HG02938 (cell line): ENCODE measurements at regions not wholly inside any gene's neighbourhood (a gene's known extent, or its start where the extent isn't known, plus 50 kb on each side); places are given as distances from the start of the nearest gene placed in this dataset.

ENCODE experiments used
- ATAC-seq: cut with Tn5 transposase; IDR thresholded peaks from one replicate; pipeline ENCODE4 v1.9.1; 2021; ENCODE audit warnings: mild to moderate bottlenecking, moderate library complexity; ENCODE audit not compliant: unreplicated experiment

GRCh38 chr4:14853176-14853943, 148.9 kb upstream of the CPEB2 start:
- ATAC-seq, result no peak

GRCh38 chr4:14855719-14856061, 146.6 kb upstream of the CPEB2 start:
- ATAC-seq, result no peak

GRCh38 chr4:14856062-14856933, 146.0 kb upstream of the CPEB2 start:
- peak; percentile 99 for ATAC-seq

- ATAC-seq, result no peak
These were observed 145.4 kb upstream of the CPEB2 start for GRCh38 chr4:14856934-14857235.

GRCh38 chr4:14857475-14857874, 144.8 kb upstream of the CPEB2 start:
- ATAC-seq, result no peak

- ATAC-seq, result no peak
These were observed 144.3 kb upstream of the CPEB2 start for GRCh38 chr4:14857981-14858380.

- no peak for ATAC-seq
These were observed 139.4 kb upstream of the CPEB2 start for GRCh38 chr4:14862891-14863290.

GRCh38 chr4:14863418-14864364, 138.6 kb upstream of the CPEB2 start:
- ATAC-seq, result no peak

GRCh38 chr4:14864365-14865030, 137.8 kb upstream of the CPEB2 start:
- ATAC-seq, result no peak

- no peak for ATAC-seq
These were observed 137.3 kb upstream of the CPEB2 start for GRCh38 chr4:14865031-14865366.

- ATAC-seq, result no peak
These were observed 136.5 kb upstream of the CPEB2 start for GRCh38 chr4:14865804-14866203.

- ATAC-seq, result no peak
These were observed 134.4 kb upstream of the CPEB2 start for GRCh38 chr4:14867847-14868246.

- ATAC-seq, result no peak
These were observed 133.6 kb upstream of the CPEB2 start for GRCh38 chr4:14868426-14869395.

GRCh38 chr4:14871676-14872430, 130.4 kb upstream of the CPEB2 start:
- no peak for ATAC-seq

- ATAC-seq, result peak; percentile 73
These were observed 127.3 kb upstream of the CPEB2 start for GRCh38 chr4:14874990-14875389.

- ATAC-seq, result no peak
These were observed 124.7 kb upstream of the CPEB2 start for GRCh38 chr4:14877246-14878225.

GRCh38 chr4:14878681-14879080, 123.6 kb upstream of the CPEB2 start:
- no peak for ATAC-seq

- ATAC-seq, result no peak
These were observed 122.6 kb upstream of the CPEB2 start for GRCh38 chr4:14879683-14880082.
